Keratinocyte (primary cell): ENCODE measurements at regions not wholly inside any gene's neighbourhood (a gene's known extent, or its start where the extent isn't known, plus 50 kb on each side); places are given as distances from the start of the nearest gene placed in this dataset.

Experiments used
- DNase-seq: peaks from one replicate; pipeline ENCODE4 v3.0.0-alpha.2; 2011; ENCODE audit warnings: low read depth, missing footprints, low spot score
- FAIRE-seq: peaks from 2 replicates; lab custom pipeline; 2011; peaks lifted over from hg19 to GRCh38; lab: Jason Lieb, UNC
- H2AFZ ChIP-seq: 2 replicates; pipeline ENCODE4 v1.6.0; 2012; ENCODE audit warnings: low read length, control low read depth, inconsistent platforms; ENCODE audit not compliant: control insufficient read depth
- H3K27ac ChIP-seq: 2 replicates; pipeline ENCODE4 v1.5.1; 2011; ENCODE audit warnings: low read length; ENCODE audit not compliant: control insufficient read depth, insufficient read depth
- H3K27me3 ChIP-seq: 3 replicates; pipeline ENCODE4 v1.6.0; 2011; ENCODE audit warnings: low read length; ENCODE audit not compliant: control insufficient read depth, insufficient read depth; ENCODE audit errors: extremely low read depth
- H3K36me3 ChIP-seq, 2 experiments: 2 replicates in 1 of 2; 3 replicates in 1 of 2; pipeline ENCODE4 v1.5.1; 2011; ENCODE audit warnings: low read length in 2 of 2, mild to moderate bottlenecking in 1 of 2; ENCODE audit not compliant: control insufficient read depth in 2 of 2, insufficient read depth in 2 of 2; ENCODE audit errors: extremely low read depth in 1 of 2
- H3K4me1 ChIP-seq: 3 replicates; pipeline ENCODE4 v1.5.1; 2011; ENCODE audit warnings: low read length; ENCODE audit not compliant: control insufficient read depth, insufficient read depth; ENCODE audit errors: extremely low read depth
- H3K4me2 ChIP-seq: 3 replicates; pipeline ENCODE4 v1.6.0; 2011; ENCODE audit warnings: low read depth, low read length; ENCODE audit not compliant: control insufficient read depth, insufficient read depth; ENCODE audit errors: extremely low read depth
- H3K4me3 ChIP-seq, 3 experiments: fragments of 200-600 bp in 1 of 3; sonication (generic) in 1 of 3; 2 replicates in 2 of 3; 3 replicates in 1 of 3; pipeline ENCODE4 v1.5.1; 2011 to 2016; ENCODE audit warnings: low read length in 3 of 3, mild to moderate bottlenecking in 3 of 3, control low read depth in 2 of 3, inconsistent platforms in 1 of 3, low read depth in 1 of 3, mixed read lengths in 1 of 3, mixed run types in 1 of 3, moderate library complexity in 1 of 3; ENCODE audit not compliant: control insufficient read depth in 2 of 3, insufficient read depth in 2 of 3; ENCODE audit errors: extremely low read depth in 1 of 3
- H3K79me2 ChIP-seq: 2 replicates; pipeline ENCODE4 v1.6.0; 2012; ENCODE audit warnings: low read length; ENCODE audit not compliant: control insufficient read depth, insufficient read depth
- H3K9ac ChIP-seq: 3 replicates; pipeline ENCODE4 v1.6.0; 2011; ENCODE audit warnings: low read length; ENCODE audit not compliant: control insufficient read depth, insufficient read depth; ENCODE audit errors: extremely low read depth
- H3K9me1 ChIP-seq: 3 replicates; pipeline ENCODE4 v1.6.0; 2011; ENCODE audit warnings: low read length; ENCODE audit not compliant: control insufficient read depth, insufficient read depth; ENCODE audit errors: extremely low read depth
- H3K9me3 ChIP-seq: 2 replicates; pipeline ENCODE4 v1.5.1; 2012; ENCODE audit warnings: low read depth, low read length; ENCODE audit not compliant: control insufficient read depth
- H4K20me1 ChIP-seq: 3 replicates; pipeline ENCODE4 v1.6.0; 2011; ENCODE audit warnings: low read length; ENCODE audit not compliant: control insufficient read depth, insufficient read depth; ENCODE audit errors: extremely low read depth
- CTCF ChIP-seq, 3 experiments: IDR thresholded peaks in 1 of 3; conservative IDR thresholded peaks in 1 of 3; optimal IDR thresholded peaks in 1 of 3; 2 replicates in 2 of 3; 3 replicates in 1 of 3; pipeline versions ENCODE3 to v1.5.1; 2011; ENCODE audit warnings: low read length in 3 of 3, mild to moderate bottlenecking in 3 of 3, moderate library complexity in 2 of 3, control low read depth in 1 of 3, inconsistent platforms in 1 of 3; ENCODE audit not compliant: insufficient read depth in 2 of 3; ENCODE audit errors: extremely low read depth in 1 of 3
- EZH2 ChIP-seq: IDR thresholded peaks from one replicate; pipeline ENCODE4 v1.6.1; 2012; ENCODE audit warnings: inconsistent platforms, mild to moderate bottlenecking, low read length, moderate library complexity
- dilution Hi-C: fragments of 300-500 bp; cut with MboI; formaldehyde crosslinking; loops from one replicate; pipeline ENCODE4 v1.7.0; 2020; ENCODE audit warnings: low sequenced_read_pairs; ENCODE audit not compliant: extremely low pct_ligation_motif_present

GRCh38 chr22:44625981-44626687, 75.9 kb upstream of the PRR5 start:
- no peak overlapping the region for H3K27ac ChIP-seq
- no peak overlapping the region for H2AFZ ChIP-seq
- peaks cover 5% of the 10 kb centered on the region for H4K20me1 ChIP-seq
- H3K9me1 ChIP-seq = no peaks in the 10 kb centered on the region
- peaks cover 19% of the 10 kb centered on the region for H3K27me3 ChIP-seq
- H3K36me3 ChIP-seq = no peaks in the 10 kb centered on the region
- no peaks in the 10 kb centered on the region for H3K79me2 ChIP-seq
- H3K9ac ChIP-seq = no peak overlapping the region
- FAIRE-seq = peak; percentile 43
- no peaks in the 10 kb centered on the region for H3K4me1 ChIP-seq
- no peak overlapping the region for H3K4me2 ChIP-seq
- no peak overlapping the region for H3K4me3 ChIP-seq
- DNase-seq = no peak
- peak; percentile 91 to 94 (median 92) for TF ChIP-seq CTCF (optimal IDR thresholded peaks at IDR 0.05 in 1 of 3, IDR thresholded peaks at IDR 0.05 in 1 of 3, conservative IDR thresholded peaks at IDR 0.05 in 1 of 3; ENCODE audit: extremely low read depth in 1 of 3, insufficient read depth in 2 of 3, low read length in 3 of 3)
- no peak for TF ChIP-seq EZH2
- no peaks in the 10 kb centered on the region for H3K9me3 ChIP-seq
- dilution Hi-C loops = no loop called here

GRCh38 chr22:44625421-44625760, 76.6 kb upstream of the PRR5 start:
- TF ChIP-seq EZH2 (no peak), CTCF (optimal IDR thresholded peaks at IDR 0.05 in 1 of 3, IDR thresholded peaks at IDR 0.05 in 1 of 3, conservative IDR thresholded peaks at IDR 0.05 in 1 of 3; ENCODE audit: extremely low read depth in 1 of 3, insufficient read depth in 2 of 3, low read length in 3 of 3) (no peak)
- Histone ChIP-seq H3K27ac (no peak overlapping the region), H2AFZ (no peak overlapping the region), H3K79me2 (no peaks in the 10 kb centered on the region), H3K9me1 (no peaks in the 10 kb centered on the region), H3K36me3 (no peaks in the 10 kb centered on the region), H3K9ac (no peak overlapping the region), H4K20me1 (peaks cover 5% of the 10 kb centered on the region), H3K27me3 (peaks cover 24% of the 10 kb centered on the region), H3K9me3 (no peaks in the 10 kb centered on the region), H3K4me3 (no peak overlapping the region), H3K4me1 (no peaks in the 10 kb centered on the region), H3K4me2 (no peak overlapping the region)
- DNase-seq = no peak
- no peak for FAIRE-seq
- dilution Hi-C loops = no loop called here
